Liver (tissue), 3 donors: ENCODE measurements at regions not wholly inside any gene's neighbourhood (a gene's known extent, or its start where the extent isn't known, plus 50 kb on each side); places are given as distances from the start of the nearest gene placed in this dataset.

Source experiments
- CTCF ChIP-seq: fragments of 150-350 bp; IDR thresholded peaks from 2 replicates; pipeline ENCODE4 v1.5.1; 2017; ENCODE audit warnings: improper control_type of control experiment, low read depth, low read length; ENCODE audit not compliant: missing input control
- FOXA1 ChIP-seq: IDR thresholded peaks from 2 replicates; pipeline ENCODE4 v1.6.1; 2016; ENCODE audit warnings: antibody characterized with exemption
- FOXA2 ChIP-seq: IDR thresholded peaks from 2 replicates; pipeline ENCODE4 v1.6.1; 2016; ENCODE audit warnings: antibody characterized with exemption
- GABPA ChIP-seq, 2 donors: IDR thresholded peaks in 1 of 2; conservative IDR thresholded peaks in 1 of 2; 2 replicates each; pipeline ENCODE4 v1.6.1; 2016; ENCODE audit warnings: antibody characterized with exemption in 2 of 2, mild to moderate bottlenecking in 1 of 2, moderate library complexity in 1 of 2
- JUND ChIP-seq, 2 donors: IDR thresholded peaks; 2 replicates each; pipeline ENCODE4 v1.6.1; 2016; ENCODE audit warnings: antibody characterized with exemption in 2 of 2
- RAD21 ChIP-seq, 2 donors: IDR thresholded peaks; 2 replicates each; pipeline ENCODE4 v1.6.1; 2016; ENCODE audit warnings: antibody characterized with exemption in 2 of 2, mild to moderate bottlenecking in 2 of 2
- SP1 ChIP-seq: IDR thresholded peaks from 2 replicates; pipeline ENCODE4 v1.6.1; 2018; ENCODE audit warnings: antibody characterized with exemption, mild to moderate bottlenecking
- TAF1 ChIP-seq: conservative IDR thresholded peaks from 2 replicates; pipeline ENCODE4 v1.6.1; 2016; ENCODE audit warnings: antibody characterized with exemption, mild to moderate bottlenecking
- YY1 ChIP-seq: IDR thresholded peaks from 2 replicates; pipeline ENCODE4 v1.6.1; 2016; ENCODE audit warnings: antibody characterized with exemption, mild to moderate bottlenecking
- TF ChIP-seq, protein P1 (sequence below): IDR thresholded peaks from 2 replicates; pipeline ENCODE4 v1.6.1; 2016; ENCODE audit warnings: antibody characterized with exemption, mild to moderate bottlenecking
- TF ChIP-seq, protein P2 (sequence below): IDR thresholded peaks from 2 replicates; pipeline ENCODE4 v1.6.1; 2016; ENCODE audit warnings: antibody characterized with exemption
- donor health status: healthy.
- donor health status: healthy.

DNA sequence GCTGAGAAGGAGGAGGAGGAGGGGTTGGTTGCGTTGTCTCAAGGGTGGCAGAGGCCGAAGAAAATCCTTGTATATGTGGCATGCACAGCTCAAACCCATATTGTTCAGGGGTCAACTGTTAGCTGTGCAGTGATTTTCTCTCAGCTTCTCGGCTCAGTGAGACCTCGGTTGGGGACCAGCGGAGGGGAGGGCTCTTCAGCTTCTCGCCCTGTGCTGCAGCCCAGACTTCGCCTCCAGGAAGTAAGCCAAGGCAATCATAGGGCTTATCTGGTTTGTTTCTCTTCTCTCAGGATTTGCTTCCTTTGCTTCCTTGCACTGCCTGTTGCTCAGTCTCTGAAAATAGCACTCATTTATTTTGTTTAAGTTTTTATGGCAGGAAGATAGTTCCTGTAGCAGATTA, 85.5 kb downstream of the SOWAHC start:
- no peak for TF ChIP-seq CTCF
- TF ChIP-seq YY1 = no peak
- TF ChIP-seq, protein P1, sequence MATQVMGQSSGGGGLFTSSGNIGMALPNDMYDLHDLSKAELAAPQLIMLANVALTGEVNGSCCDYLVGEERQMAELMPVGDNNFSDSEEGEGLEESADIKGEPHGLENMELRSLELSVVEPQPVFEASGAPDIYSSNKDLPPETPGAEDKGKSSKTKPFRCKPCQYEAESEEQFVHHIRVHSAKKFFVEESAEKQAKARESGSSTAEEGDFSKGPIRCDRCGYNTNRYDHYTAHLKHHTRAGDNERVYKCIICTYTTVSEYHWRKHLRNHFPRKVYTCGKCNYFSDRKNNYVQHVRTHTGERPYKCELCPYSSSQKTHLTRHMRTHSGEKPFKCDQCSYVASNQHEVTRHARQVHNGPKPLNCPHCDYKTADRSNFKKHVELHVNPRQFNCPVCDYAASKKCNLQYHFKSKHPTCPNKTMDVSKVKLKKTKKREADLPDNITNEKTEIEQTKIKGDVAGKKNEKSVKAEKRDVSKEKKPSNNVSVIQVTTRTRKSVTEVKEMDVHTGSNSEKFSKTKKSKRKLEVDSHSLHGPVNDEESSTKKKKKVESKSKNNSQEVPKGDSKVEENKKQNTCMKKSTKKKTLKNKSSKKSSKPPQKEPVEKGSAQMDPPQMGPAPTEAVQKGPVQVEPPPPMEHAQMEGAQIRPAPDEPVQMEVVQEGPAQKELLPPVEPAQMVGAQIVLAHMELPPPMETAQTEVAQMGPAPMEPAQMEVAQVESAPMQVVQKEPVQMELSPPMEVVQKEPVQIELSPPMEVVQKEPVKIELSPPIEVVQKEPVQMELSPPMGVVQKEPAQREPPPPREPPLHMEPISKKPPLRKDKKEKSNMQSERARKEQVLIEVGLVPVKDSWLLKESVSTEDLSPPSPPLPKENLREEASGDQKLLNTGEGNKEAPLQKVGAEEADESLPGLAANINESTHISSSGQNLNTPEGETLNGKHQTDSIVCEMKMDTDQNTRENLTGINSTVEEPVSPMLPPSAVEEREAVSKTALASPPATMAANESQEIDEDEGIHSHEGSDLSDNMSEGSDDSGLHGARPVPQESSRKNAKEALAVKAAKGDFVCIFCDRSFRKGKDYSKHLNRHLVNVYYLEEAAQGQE = no peak
- TF ChIP-seq, protein P2, sequence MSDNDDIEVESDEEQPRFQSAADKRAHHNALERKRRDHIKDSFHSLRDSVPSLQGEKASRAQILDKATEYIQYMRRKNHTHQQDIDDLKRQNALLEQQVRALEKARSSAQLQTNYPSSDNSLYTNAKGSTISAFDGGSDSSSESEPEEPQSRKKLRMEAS = no peak
- no peak for TF ChIP-seq JUND (IDR thresholded peaks at IDR 0.05)
- TF ChIP-seq FOXA2 = no peak
- TF ChIP-seq RAD21 (IDR thresholded peaks at IDR 0.05) = no peak
- TF ChIP-seq FOXA1 = no peak
- TF ChIP-seq SP1 = no peak
- TF ChIP-seq TAF1 = no peak
- no peak for TF ChIP-seq GABPA (IDR thresholded peaks at IDR 0.05 in 1 of 2, conservative IDR thresholded peaks at IDR 0.05 in 1 of 2)
